A673 (cell line): ENCODE measurements at regions not wholly inside any gene's neighbourhood (a gene's known extent, or its start where the extent isn't known, plus 50 kb on each side); places are given as distances from the start of the nearest gene placed in this dataset.

Source experiments
- BruUV-seq: library from RNA; stranded (reverse); fragments of 400-500 nt; replicated peaks from 2 replicates; lab custom pipeline; 2021; lab: Mats Ljungman, UMichigan
- CTCF ChIA-PET: fragments of 300-600 bp; sonication (Branson Sonifier 250); formaldehyde crosslinking; loops from one replicate; lab custom pipeline; 2022; ENCODE audit warnings: antibody characterized with exemption; lab: Charles Lee
- POLR2A ChIA-PET: fragments of 300-600 bp; sonication (Branson Sonifier 250); formaldehyde crosslinking; loops from one replicate; lab custom pipeline; 2022; ENCODE audit warnings: antibody characterized with exemption; ENCODE audit not compliant: low non-redundant PET; lab: Charles Lee
- DNase-seq: peaks from one replicate; pipeline ENCODE4 v3.0.0-alpha.2; 2015; ENCODE audit warnings: low spot score
- H3K27ac ChIP-seq: fragments of 200-600 bp; sonication (generic); 2 replicates; pipeline ENCODE4 v1.5.1; 2016; ENCODE audit warnings: mixed run types, low read depth, mild to moderate bottlenecking, mixed read lengths, antibody characterized with exemption, low read length; ENCODE audit not compliant: poor library complexity, severe bottlenecking
- H3K27me3 ChIP-seq: fragments of 200-600 bp; sonication (generic); replicated peaks from 2 replicates; pipeline ENCODE4 v1.6.1; 2017; ENCODE audit warnings: mixed run types, low read depth, mild to moderate bottlenecking, mixed read lengths, antibody characterized with exemption, low read length; ENCODE audit not compliant: insufficient read depth, poor library complexity
- H3K36me3 ChIP-seq: fragments of 200-600 bp; sonication (generic); 2 replicates; pipeline ENCODE4 v1.6.1; 2016; ENCODE audit warnings: mixed run types, mild to moderate bottlenecking, mixed read lengths, antibody characterized with exemption, low read length; ENCODE audit not compliant: insufficient read depth, poor library complexity, severe bottlenecking
- H3K4me1 ChIP-seq: fragments of 200-600 bp; sonication (generic); 2 replicates; pipeline ENCODE4 v1.6.1; 2017; ENCODE audit warnings: mixed run types, mild to moderate bottlenecking, mixed read lengths, antibody characterized with exemption, low read length; ENCODE audit not compliant: insufficient read depth, poor library complexity, severe bottlenecking
- H3K4me3 ChIP-seq: fragments of 200-600 bp; sonication (generic); 2 replicates; pipeline ENCODE4 v1.5.1; 2016; ENCODE audit warnings: low read depth, mixed run types, mild to moderate bottlenecking, mixed read lengths, low read length; ENCODE audit not compliant: poor library complexity, severe bottlenecking
- H3K9me3 ChIP-seq: fragments of 200-600 bp; sonication (generic); 2 replicates; pipeline ENCODE4 v1.6.1; 2016; ENCODE audit warnings: mixed run types, low read depth, mild to moderate bottlenecking, mixed read lengths, antibody characterized with exemption, low read length; ENCODE audit not compliant: poor library complexity, severe bottlenecking
- CTCF ChIP-seq: fragments of 300-800, 200-600 bp; sonication (generic); conservative IDR thresholded peaks from 2 replicates; pipeline ENCODE4 v1.5.1; 2017; ENCODE audit warnings: low read depth, mild to moderate bottlenecking, antibody characterized with exemption, low read length, moderate library complexity, mixed read lengths
- EZH2 ChIP-seq: fragments of 200-600 bp; sonication (generic); IDR thresholded peaks from 2 replicates; pipeline ENCODE4 v1.6.1; 2017; ENCODE audit warnings: borderline replicate concordance, low read depth, mild to moderate bottlenecking, mixed read lengths, antibody characterized with exemption, low read length; ENCODE audit not compliant: poor library complexity, severe bottlenecking
- intact Hi-C: fragments of 100-400 bp; cut with micrococcal nuclease; formaldehyde crosslinking; loops from one replicate; pipeline ENCODE4 v1.10.0; 2022; ENCODE audit not compliant: unreplicated experiment

- intact Hi-C loops = no loop called here
- no peak overlapping the region for H3K4me3 ChIP-seq
- H3K27me3 ChIP-seq = no peaks in the 10 kb centered on the region
- no peaks in the 10 kb centered on the region for H3K36me3 ChIP-seq
- no peaks in the 10 kb centered on the region for H3K9me3 ChIP-seq
- no TSS peak for BruUV-seq
- no peak overlapping the region for H3K27ac ChIP-seq
- CTCF ChIA-PET = no interaction called here
- POLR2A ChIA-PET = no interaction called here
- no peaks in the 10 kb centered on the region for H3K4me1 ChIP-seq
- TF ChIP-seq CTCF (no peak), EZH2 (no peak)
- DNase-seq = no peak
These were observed 2020.7 kb upstream of the WWC1 start for GRCh38 chr5:166270712-166271111.

- ChIA-PET POLR2A (no interaction called here), CTCF (no interaction called here)
- no peak for DNase-seq
- Histone ChIP-seq H3K27ac (no peak overlapping the region), H3K36me3 (no peaks in the 10 kb centered on the region), H3K4me3 (no peak overlapping the region), H3K4me1 (no peaks in the 10 kb centered on the region), H3K27me3 (no peaks in the 10 kb centered on the region), H3K9me3 (no peaks in the 10 kb centered on the region)
- no TSS peak for BruUV-seq
- intact Hi-C loops = no loop called here
- no peak for TF ChIP-seq CTCF
- no peak for TF ChIP-seq EZH2
These were observed 2015.4 kb upstream of the WWC1 start for GRCh38 chr5:166276006-166276405.

- H3K4me1 ChIP-seq = no peaks in the 10 kb centered on the region
- BruUV-seq = no TSS peak
- TF ChIP-seq EZH2 = no peak
- TF ChIP-seq CTCF = no peak
- ChIA-PET CTCF (no interaction called here), POLR2A (no interaction called here)
- H3K4me3 ChIP-seq = no peak overlapping the region
- no peak overlapping the region for H3K27ac ChIP-seq
- intact Hi-C loops = no loop called here
- no peaks in the 10 kb centered on the region for H3K36me3 ChIP-seq
- no peaks in the 10 kb centered on the region for H3K9me3 ChIP-seq
- DNase-seq = no peak
- H3K27me3 ChIP-seq = peaks cover 5% of the 10 kb centered on the region
These were observed 2011.6 kb upstream of the WWC1 start for GRCh38 chr5:166279828-166280227.
